ENCODE measurements at regions not wholly inside any gene's neighbourhood (a gene's known extent, or its start where the extent isn't known, plus 50 kb on each side); places are given as distances from the start of the nearest gene placed in this dataset.

DNA sequence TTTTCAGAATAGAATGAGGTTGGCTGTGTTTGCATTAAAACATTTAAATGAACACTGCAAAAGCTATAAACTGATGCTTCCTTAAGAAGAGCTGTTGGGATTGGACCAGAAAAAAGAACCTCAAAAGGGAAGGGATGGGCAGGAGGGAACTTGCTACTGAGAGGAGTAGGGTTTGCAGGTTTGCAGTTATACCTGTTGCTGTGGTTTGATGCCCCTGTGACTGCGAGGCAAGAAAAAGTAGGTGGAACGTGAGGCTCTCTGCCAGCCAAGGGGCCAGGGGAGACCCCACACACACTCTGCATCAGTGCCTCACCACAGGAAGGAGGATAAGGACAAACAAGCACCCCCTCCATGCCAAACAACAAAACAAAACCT, 197.2 kb downstream of the BCAS1 start:
- TF ChIP-seq, protein P1, sequence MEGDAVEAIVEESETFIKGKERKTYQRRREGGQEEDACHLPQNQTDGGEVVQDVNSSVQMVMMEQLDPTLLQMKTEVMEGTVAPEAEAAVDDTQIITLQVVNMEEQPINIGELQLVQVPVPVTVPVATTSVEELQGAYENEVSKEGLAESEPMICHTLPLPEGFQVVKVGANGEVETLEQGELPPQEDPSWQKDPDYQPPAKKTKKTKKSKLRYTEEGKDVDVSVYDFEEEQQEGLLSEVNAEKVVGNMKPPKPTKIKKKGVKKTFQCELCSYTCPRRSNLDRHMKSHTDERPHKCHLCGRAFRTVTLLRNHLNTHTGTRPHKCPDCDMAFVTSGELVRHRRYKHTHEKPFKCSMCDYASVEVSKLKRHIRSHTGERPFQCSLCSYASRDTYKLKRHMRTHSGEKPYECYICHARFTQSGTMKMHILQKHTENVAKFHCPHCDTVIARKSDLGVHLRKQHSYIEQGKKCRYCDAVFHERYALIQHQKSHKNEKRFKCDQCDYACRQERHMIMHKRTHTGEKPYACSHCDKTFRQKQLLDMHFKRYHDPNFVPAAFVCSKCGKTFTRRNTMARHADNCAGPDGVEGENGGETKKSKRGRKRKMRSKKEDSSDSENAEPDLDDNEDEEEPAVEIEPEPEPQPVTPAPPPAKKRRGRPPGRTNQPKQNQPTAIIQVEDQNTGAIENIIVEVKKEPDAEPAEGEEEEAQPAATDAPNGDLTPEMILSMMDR (conservative IDR thresholded peaks at IDR 0.05; ENCODE audit: control insufficient read depth, insufficient read depth, low read depth, low read length): no peak
- DNase-seq (ENCODE audit: low read depth): no peak
- H3K4me3 ChIP-seq (ENCODE audit: control insufficient read depth, low read depth, low read length): no peak overlapping the region

DNA sequence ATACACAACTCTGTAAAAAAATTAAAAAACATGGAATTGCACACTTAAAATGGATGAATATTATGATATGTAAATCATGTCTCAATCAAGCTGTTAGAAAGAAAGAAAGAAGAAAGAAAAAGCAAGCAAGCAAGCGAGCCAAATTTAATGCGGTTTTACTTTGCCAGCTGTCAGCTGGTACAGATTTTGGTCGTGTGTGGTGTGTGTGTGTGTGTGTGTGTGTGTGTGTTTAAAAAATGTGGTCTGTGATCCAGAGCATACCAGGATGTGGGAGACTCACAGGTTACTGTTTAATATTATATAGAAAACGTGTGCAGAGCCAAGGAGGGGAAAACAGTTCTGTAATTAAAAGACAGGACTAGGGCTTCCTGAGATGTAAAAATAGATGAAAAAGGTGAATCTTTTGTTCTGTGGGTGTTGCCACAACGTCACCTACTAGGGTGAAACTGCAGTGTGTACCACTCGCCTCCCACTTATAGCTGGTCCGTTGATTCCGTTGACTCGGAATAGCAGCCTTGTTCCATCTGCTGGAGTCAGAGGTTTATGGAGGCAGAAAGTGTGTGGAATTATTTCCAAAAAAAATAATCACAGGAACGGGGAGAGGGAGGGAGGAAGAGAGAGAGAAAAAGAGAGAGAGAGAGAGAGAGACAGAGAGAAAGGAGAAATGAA, 197.7 kb downstream of the BCAS1 start:
- no peak overlapping the region for H3K4me3 ChIP-seq (ENCODE audit: control insufficient read depth, low read depth, low read length)
- TF ChIP-seq, protein P1 (conservative IDR thresholded peaks at IDR 0.05; ENCODE audit: control insufficient read depth, insufficient read depth, low read depth, low read length): no peak
- DNase-seq (ENCODE audit: low read depth): no peak

DNA sequence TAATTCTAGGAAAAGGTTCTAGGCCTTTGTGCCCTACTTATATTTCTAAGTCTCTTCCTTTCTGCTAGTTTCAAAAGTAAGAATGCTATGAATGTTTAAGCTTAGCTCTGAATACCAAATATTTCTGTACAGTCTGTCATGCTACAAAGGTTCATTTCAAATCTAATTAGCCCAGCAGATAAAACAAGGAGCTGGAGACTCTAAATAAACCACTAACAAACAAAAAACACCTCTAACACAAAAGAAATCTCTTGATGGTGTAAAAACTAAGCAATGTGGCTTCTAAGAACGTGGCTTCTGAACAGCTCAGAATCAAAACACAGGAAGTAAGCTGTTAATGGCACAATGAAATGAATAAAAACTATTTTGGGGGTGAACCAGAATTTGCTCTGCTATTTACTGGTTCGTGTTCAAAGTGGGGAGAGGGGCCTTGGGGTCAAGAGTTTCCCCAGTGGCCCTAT, 198.3 kb downstream of the BCAS1 start:
- no peak for DNase-seq (ENCODE audit: low read depth)
- no peak overlapping the region for H3K4me3 ChIP-seq (ENCODE audit: control insufficient read depth, low read depth, low read length)

DNA sequence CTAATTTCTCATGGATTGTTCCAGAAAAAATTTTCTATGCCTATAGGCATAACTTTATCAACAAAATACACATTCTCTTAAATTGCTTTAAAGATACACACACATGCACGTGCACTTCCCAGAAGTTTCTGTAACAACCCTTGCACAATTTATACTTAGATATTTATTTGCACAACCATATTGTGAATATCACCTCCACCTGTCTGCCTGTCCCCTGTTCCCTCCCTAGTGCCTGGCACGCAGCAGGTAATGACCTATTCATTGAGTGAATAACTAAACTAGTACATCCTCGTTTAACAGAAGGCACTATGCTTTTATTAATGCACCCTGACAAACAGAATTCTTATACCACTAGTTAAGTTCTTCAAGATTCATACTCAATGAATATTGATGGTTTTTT, 198.9 kb downstream of the BCAS1 start:
- no peak overlapping the region for H3K4me3 ChIP-seq (ENCODE audit: control insufficient read depth, low read depth, low read length)
- no peak for DNase-seq (ENCODE audit: low read depth)
- TF ChIP-seq, protein P1 (conservative IDR thresholded peaks at IDR 0.05; ENCODE audit: control insufficient read depth, insufficient read depth, low read depth, low read length): no peak

More for the DNA sequence above, 198.3 kb downstream of the BCAS1 start:
- TF ChIP-seq, protein P1 (conservative IDR thresholded peaks at IDR 0.05; ENCODE audit: control insufficient read depth, insufficient read depth, low read depth, low read length): no peak

DNA sequence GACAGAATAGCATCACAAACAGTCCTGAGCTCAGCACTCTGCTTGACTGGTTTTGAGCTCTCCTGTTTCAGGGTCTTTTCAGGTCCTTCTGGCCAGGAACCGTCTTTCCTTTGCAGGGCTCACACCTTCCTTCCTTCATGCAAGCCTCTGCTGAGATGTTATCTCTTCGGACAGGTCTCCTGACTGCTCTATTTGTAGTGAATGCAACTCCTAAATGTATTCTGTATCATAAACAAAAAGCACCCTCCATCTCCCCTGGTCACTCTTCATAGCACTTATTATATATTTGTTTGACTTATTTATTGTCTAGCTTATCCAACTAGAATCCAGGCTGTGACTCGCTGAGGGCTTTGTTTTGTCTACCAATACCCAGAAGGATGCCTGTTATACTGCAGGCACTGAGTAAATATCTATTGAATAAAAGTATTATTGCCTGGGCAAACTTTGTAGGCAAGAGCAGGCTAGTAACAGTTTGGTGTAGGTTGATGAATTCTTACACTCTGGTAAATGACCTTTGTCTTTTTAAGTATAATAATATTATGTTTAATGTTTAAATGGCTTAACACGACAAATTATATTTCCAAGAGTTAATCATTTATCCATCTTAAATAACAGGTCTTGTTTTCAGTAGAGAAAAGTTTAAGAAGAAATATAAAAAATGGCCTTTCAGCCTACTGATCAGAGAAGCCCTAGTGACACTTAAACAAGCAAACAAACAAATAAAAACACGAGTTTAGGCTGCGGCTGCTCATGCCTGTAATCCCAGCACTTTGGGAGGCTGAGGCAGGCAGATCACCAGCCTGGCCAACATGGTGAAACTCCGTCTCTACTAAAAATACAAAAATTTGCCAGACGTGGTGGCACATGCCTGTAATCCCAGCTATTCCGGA, 199.7 kb downstream of the BCAS1 start:
- H3K4me3 ChIP-seq (ENCODE audit: control insufficient read depth, low read depth, low read length): no peak overlapping the region
- no peak for DNase-seq (ENCODE audit: low read depth)
- TF ChIP-seq, protein P1 (conservative IDR thresholded peaks at IDR 0.05; ENCODE audit: control insufficient read depth, insufficient read depth, low read depth, low read length): no peak

DNA sequence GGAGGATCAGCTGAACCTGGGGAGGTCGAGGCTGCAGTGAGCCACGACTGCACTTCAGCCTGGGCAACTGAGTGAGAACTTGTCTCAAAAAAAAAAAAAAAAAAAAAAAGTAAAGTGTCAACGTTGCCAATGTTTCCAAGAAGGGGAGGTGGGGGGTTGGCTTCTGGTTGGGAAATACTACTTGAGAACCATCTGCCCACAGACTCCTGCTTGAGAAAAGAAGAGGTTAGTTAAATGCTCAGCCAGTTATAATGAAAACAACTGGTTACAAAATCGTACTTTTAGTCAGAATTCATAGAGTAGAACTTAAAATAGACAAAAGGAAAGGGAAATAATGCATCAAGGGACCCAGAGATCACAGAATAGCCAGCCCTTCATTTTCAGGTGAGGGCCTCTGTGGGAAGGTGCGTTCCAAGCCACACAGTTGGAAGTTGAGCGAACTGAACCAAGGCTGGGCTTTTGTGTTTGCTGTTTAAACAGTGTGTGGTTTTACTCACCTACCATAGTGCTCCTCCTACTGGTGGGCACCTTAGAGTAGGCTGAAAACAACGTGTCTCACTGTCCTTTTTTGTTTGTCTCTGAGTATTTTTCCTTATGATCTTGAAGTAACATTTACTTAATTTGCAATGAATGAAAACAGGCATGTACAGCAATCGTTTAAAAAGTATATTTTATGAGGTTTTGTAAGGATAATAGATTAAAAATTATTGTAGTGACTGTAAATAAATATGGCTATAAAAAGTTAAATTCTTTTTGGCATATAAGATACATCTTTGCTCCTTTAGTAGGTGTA, 200.7 kb downstream of the BCAS1 start:
- DNase-seq (ENCODE audit: low read depth): peak; percentile 86
- TF ChIP-seq, protein P1 (conservative IDR thresholded peaks at IDR 0.05; ENCODE audit: control insufficient read depth, insufficient read depth, low read depth, low read length): peak; percentile 96

More for the DNA sequence above, 200.7 kb downstream of the BCAS1 start:
- H3K4me3 ChIP-seq (ENCODE audit: control insufficient read depth, low read depth, low read length): no peak overlapping the region

Measured in fibroblast of mammary gland (primary cell).